T1000 (cell line): ENCODE measurements at regions not wholly inside any gene's neighbourhood (a gene's known extent, or its start where the extent isn't known, plus 50 kb on each side); places are given as distances from the start of the nearest gene placed in this dataset.

ENCODE experiments used
- DNase-seq: peaks from one replicate; lab custom pipeline; 2025; ENCODE audit warnings: mixed read lengths; lab: John Stamatoyannopoulos, UW

DNA sequence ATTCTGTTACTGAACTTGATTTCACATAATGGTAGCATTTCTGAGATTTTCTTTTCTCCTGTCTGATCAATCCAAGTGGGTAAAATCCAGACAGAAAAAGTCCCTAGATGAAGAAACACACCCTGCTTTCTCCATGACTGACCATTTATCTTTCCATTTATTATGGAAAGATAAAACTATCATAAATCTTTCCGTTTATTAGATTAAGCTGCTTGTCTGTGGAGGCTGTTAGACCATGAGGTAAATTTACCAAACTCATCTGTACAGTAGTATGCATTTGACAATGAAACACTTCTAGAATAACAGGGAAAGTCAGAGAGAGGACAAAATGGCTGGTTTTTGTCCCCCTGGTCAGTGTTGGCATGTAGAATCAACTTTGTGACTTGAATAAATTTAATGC, 491.2 kb upstream of the SEMA6A start:
- no peak for DNase-seq

DNA sequence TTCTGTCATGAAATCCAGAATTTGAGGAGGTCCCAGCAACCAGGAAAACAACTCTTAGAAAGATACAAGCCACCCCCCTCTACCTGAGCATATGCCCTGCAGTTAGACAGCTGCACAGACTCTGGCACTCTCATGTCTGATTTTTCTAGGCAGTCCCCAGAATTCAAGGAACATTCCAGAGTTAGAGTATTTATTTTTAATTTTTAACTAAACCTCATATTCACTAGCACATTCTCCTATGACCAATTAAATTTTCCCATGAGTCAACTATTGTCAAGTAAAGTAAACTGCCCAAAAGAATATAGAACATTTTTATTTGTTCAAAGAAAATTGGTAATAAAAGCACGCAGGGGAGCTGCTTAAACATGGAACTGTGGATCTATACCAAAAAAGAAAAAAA, 490.5 kb upstream of the SEMA6A start:
- no peak for DNase-seq

DNA sequence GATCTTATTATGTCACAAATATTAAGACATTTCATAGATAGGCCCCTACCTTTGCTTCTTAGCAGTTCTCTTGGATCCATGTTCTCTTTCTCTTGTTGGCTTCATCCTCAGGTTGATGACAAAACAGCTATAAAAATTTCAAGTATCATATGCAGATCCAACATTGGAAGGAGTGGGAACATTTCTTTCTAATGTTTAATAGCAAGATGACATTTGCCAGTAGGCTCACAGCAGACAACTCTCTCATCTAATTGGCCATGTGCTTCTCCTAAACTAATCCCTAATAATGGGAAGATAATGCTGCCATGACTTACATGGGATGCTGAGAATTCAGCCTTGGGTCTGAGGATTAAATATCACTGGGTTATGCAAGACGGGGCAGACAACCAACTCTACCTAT, 485.5 kb upstream of the SEMA6A start:
- no peak for DNase-seq

DNA sequence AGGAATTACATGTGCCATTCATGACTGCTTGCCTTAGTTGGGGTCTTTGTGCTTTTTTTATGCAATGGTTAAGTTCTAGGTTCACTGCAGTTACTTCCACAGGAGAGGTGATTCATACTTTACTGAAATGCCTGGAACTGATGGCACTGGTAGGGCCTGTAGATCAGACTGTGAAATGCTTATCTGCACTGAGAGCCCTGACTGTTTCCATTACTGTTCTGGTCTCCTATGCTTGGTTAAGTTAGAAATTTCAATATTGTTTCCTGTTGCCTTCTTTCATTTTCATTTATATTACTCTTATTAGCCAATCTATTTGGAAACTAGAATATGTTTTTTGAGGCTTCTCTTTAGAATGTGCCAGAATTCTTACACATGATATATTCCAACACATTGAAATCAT, 484.1 kb upstream of the SEMA6A start:
- no peak for DNase-seq

DNA sequence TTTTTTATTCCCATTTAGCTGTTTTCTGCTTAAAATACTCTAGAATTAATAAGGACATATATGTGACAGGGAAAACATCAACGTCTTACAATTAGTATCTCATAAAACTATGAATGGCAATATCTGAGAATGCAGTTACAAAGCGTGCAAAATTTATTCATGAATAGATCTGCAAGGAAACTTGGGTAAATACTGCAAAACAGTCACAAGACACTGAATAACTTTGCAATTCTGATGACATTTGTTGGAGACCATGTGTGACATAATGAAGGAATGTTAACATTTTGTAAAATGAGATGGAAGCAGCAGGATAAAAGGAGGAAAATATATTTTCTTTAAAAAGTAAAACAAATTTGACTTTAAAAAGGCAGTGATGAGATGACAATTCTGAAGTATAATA, 480.9 kb upstream of the SEMA6A start:
- DNase-seq: no peak

DNA sequence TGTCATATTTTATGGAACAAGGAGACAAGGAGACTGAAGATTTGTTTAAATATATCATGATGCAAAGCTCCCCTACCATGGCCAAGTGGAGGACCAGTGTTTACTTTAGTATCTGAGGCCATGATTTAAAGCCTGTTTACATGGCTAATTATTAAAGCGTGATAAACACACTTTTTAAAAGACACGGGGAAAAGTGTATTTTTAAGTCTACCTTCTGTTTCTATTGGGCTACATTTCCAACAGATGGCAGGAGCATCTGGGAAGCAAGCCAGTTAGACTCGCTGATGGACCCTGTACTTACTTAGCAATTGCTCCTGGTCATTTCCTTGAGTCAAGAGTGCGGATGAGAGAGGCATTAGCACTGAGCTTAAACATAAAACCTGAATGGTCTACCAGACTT, 480.3 kb upstream of the SEMA6A start:
- DNase-seq: no peak

DNA sequence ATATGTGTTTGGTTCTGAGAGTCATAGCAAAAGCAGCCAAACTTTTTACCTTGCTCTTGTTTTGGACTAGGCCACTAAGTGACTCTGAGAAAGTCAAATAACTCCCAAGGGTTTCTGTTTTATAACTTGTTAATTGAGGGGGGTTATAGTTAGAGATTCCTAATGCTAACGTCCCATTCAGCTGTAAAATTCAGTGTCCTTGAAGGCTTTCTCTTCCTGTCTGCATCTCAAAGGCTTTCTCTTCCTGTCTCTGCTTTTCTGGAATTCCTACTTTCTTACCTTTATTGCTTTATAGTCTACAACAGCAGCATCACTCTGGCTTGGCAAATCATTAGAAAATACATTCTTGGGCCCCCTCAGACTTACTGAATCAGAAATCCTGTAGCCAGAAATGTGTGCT, 479.5 kb upstream of the SEMA6A start:
- no peak for DNase-seq

DNA sequence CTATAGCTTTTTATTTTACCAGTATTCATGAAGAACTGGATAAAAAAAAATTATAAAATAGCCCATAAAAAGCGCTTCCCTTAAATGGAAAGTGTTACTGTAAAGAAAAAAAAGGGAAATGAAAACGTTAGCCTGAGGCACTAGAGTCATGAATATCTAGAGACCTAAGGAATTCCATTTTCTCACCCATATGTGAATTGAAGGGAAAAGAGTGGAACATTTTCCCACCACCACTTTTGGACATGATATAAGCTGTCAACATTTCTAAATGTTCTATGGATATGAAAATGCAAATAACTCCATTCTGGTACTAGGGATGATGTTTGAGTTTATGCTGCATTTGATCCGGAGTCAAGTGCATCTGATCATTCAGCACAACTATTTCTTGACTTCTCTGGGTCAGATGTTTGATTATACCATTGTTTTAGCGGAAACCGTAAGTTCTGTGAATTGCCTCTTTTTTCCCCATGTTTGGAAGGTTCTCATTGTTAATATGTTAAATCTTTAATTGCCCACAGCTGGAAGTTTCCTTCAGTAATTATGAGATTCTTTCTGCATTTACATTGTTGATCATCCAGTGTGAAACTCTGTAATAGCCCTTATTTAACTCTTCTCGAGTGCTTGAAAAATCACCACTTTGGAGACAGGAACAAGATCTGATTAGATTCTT, 467.4 kb upstream of the SEMA6A start:
- no peak for DNase-seq

DNA sequence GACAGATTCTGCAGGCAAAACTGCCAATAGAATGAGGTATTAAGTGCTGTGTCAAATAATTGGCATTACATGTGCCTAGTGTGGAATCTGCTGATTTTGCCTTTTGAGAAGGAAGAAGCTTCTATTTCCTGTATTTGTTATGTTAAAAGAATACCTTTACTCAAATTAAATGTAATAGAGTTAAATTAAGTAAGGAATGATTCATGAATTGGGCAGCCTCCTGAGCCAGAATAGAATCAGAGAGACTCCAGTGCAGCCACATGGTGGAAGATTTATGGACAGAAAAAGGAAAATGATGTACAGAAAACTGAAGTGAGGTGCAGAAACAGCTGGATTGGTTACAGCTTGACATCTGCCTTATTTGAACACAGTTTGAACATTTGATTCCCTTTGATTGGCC, 464.4 kb upstream of the SEMA6A start:
- DNase-seq: no peak

DNA sequence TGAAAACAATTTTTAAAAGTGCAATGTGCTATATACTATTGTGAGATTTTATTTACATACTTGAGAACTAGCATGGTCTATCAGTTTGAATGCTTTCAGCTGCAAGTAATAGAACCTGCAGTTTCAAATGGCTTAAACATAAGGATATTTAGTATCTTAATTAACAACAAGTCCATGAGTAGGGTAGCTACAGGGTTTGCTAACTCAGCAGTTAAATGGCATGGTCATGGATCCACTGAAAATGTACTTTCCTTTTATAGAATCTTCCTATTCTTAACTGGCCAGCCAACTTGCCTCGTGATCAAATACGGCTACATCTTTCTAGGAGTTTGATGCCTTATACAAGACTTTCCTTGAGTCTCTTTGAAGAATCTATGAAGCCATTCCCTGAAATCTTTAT, 452.8 kb upstream of the SEMA6A start:
- DNase-seq: no peak

DNA sequence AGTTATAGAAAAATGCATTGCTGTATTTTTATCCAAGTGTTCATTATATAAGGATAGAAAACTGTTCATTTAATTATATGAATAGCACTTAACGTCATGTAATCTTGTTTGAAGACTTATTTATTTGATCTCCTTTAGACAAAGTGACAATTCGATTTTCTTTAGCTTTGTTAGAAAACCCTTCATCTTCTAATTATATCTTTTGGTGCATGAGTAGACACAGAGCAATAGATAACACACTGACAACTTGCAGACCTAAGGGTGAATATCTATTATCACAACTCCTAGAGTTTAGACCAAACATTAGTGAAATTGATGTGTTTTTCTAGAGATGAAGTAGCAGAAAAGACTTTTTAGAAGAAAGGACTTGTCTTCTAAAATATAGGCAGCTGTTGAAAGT, 446.4 kb upstream of the SEMA6A start:
- DNase-seq: no peak

DNA sequence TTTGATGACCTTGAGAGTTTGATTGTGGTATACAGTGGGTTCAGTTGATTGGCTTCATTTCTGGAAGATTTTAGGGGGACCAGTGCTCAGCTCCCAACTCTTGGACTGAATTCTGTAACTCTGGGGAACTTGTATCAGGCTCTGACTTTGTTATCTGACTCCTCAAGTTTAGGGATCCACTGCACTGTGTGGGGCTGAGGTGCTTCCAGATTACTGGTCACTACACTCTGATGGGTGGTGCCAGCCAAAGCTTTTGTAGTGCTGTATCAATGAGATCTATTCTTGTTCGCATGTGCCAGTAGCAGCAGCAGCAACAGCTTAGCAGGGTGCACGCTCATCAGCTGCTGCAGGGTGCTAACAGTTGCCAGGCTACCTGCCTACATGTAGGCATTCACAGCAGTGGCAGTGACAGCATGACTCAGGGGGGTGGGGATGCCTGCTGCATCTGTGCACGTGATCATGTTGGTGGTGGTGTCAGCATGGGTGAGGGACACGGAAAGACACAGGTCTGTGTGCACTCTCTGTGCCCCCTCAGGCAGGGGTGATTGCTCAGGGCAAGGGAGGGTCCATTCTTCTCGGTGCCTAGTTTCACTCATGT, 438.8 kb upstream of the SEMA6A start:
- DNase-seq: no peak

DNA sequence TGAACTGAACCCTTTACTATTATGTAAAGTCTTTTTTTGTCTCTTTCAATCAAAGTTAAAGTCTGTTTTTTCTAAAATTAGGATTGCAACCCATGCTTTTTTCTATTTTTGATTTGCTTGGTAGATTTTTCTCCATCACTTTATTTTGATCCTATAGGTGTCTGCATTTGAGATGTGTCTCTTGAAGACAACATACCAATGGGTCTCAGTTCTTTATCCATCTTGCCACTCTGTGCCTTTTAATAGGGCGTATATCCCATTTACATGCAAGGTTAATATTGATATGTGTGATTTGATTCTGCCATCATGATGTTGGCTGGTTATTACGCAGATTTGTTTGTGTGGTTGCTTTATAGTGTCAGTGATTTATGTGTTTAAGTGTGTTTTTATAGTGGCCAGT, 436.0 kb upstream of the SEMA6A start:
- DNase-seq: no peak

DNA sequence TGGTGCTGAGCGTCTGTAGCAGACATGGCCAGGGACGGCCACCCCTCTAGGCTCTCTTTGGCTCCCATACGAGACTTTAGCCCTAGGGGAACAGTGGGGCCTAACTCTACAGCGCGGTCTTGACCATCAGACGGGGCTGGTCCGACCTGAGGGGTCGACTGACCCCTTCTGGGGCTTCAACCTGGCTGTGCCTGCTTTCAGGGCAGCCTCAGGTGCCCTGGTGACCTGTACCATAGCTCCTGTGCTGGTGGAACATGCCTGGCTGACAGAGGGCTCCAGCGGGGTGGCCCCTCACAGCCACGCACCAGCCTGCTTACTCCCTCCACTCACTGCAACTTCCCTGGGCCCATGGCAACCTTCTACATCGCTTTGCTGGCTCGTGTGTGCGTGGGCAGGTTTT, 423.4 kb upstream of the SEMA6A start:
- DNase-seq: no peak

DNA sequence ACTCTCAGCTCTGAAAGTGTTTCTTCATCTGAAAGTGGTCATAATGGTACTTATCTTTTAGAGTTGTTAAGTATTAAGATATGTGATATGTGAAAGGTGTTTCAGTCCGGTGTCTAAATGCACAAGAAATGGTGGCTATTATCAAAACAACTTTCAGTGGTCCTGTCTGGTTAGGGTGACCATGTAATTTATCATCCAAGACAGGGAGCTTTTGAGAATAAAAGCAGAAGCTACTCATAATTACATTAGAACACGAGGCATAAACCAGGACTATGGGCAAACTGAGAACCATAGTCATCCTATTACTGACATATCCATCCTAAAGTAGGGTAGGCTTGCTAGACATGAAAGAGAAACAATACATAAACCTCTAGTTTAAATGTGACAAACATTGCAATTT, 418.1 kb upstream of the SEMA6A start:
- DNase-seq: no peak

DNA sequence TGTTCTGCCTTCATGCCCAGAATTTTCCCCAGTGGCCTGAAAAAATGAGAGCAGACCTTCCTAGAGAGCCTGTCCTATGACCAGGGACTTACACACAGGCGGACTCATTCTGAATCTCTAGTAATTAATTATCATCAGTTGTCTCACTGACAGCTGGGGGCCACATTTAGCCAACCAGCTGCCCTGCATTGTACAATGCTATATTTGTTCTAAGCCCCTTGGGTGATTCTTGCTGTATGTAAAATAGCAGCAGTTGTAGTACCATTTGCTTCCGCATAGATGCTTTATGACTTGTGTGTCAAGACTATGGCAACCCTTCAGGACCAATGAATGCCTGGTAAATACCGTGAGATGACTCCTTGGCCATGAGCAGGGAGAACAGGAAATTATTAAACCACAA, 415.4 kb upstream of the SEMA6A start:
- DNase-seq: no peak

DNA sequence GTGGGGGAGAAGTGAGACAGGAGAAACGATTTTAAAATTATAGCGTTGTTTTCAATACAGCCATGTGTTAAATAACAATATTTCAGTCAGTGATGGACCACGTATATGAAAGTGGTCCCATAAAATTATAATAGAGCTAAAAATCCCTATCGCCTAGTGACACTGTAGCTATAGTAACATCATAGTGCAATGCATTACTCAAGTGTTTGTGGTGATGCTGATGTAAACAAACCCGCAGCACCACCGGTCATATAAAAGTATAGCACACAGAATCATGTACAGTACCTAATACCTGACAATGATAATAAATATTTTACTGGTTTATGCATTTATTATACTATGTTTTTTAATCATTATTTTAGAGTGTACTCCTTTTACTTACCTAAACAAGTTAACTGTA, 407.4 kb upstream of the SEMA6A start:
- DNase-seq: no peak

DNA sequence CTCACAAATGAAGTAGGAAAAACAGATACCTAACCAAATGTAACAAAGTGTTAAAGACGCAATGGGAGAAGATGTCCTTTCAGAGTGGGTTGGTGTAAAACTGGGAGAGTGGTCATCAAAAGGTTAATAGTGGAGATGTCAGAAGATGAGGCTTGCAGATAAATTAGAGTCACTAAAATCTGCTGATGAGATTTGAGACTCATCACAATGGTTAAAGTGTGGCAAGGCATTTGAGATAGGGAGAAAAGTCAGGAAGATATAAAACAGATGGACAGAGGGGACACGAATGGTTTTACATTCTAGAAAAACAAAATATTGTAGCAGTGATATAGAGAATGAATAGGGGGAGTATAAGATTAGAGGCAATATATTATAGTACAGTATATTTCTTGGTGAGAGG, 406.0 kb upstream of the SEMA6A start:
- no peak for DNase-seq

DNA sequence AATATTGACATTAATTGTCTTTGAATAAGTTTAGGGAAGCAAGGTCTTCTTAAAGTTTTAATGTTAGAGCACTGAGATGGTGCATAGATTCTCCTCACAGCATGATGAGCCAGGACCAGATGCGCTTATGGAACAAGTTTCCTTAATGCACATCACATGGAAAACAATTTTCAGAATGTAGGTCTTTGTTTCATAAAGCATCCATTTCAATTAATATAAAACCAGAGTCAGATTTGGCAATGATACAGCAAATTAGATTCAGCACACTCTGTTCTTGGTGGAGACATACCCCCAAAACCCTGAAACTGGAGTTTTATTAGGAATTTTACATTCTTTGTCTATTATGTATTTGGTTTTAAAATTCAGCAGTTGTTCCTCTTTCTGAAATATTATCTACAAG, 402.1 kb upstream of the SEMA6A start:
- no peak for DNase-seq

DNA sequence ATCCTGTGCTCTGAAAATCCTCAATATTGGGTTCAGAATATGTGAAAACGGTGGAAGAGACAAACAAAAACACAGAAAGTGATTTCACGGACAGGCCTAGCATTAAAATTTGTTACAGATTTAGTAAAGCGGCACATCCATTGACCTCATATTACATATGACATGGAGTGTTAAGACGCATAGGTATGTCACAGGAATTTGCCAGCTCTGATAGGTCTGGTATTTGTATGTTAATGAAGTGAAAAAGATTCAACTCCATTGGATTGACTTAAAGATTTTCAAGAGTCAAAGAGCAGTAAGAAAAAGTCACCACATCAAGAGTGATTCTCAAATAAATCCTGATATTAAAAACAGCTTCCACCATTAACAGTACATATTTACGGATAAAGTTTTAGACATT, 396.5 kb upstream of the SEMA6A start:
- no peak for DNase-seq

DNA sequence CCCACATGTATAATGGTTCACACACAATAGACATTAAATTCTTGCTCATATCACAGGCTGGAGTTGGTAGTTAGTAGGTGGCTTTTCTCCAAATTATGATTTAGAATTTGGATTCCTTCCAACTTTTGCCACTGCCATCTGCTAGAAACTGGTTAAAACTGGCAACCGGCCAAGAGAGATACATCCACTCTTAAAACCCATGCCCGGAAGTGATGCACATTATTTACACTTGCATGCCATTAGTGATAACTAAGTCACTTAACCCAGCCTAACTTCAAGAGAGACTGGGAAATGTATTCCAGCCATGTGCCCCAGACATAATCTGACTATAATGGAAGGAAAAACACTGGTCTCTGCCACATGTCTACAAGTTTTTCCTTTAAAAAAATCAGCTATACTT, 395.7 kb upstream of the SEMA6A start:
- DNase-seq: no peak

DNA sequence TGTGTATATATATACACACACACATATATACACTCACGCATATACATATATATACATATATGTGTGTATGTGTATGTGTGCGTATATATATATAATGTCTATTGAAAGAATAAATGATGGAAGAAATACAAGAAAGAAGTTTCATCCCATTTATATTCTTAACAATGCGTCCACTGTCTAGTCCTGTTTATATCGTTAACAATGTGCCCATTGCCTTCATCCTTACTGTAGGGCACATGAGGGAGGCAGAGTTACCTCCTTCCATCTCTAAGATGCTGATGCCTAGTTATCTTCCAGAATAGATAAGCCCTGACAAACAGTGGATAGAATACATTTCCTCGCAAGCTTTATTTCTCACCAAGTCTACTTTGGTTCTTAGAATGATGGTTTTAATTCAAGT, 389.8 kb upstream of the SEMA6A start:
- no peak for DNase-seq

DNA sequence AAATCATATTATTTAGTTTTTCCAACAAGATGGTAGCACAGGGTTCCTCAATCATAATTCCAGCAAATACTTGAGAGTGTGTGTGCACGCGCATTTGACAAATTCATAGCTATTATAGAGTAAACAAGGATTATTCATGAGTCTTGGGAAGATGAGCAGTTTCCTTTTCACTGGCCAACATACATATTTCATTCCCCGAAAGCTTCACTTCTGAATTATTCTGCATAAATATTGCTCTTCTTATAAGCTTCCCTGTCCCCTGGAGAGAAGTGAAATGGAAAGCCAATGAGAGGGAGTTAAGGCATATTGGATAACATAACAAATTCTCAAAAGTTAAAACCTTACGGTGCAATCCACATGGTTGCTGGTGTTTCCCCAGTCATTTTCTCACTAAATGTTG, 386.4 kb upstream of the SEMA6A start:
- no peak for DNase-seq

DNA sequence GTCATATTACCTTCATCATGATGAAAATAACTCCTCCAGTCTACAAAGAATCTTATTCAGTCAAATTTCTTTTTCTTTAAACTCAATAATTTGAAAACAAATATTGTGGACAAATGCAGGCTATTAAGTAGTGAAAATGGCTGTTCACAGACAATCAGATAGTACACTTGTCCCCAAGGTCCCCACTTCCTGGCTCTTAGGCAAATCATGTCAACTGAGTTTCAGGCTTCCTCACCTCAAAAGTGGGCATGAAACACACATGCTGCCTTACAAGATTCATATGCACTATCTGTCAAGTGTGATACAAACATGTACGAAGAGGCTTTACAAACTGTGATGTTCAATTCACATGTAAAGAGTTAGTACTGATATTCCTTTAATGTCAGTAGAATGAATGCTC, 385.2 kb upstream of the SEMA6A start:
- DNase-seq: no peak
